Stomach smooth muscle (tissue), 2 donors: ENCODE measurements at regions not wholly inside any gene's neighbourhood (a gene's known extent, or its start where the extent isn't known, plus 50 kb on each side); places are given as distances from the start of the nearest gene placed in this dataset.

Experiments used
- H3K27ac ChIP-seq: one replicate; pipeline ENCODE4 v1.7.0; 2013; ENCODE audit warnings: mild to moderate bottlenecking, low read length, inconsistent platforms
- H3K27me3 ChIP-seq, 2 donors: one replicate each; pipeline ENCODE4 v1.7.0; 2013; ENCODE audit warnings: low read length in 2 of 2; ENCODE audit not compliant: insufficient read depth in 2 of 2, control insufficient read depth in 1 of 2
- H3K36me3 ChIP-seq, 2 donors: one replicate each; pipeline ENCODE4 v1.7.0; 2013; ENCODE audit warnings: low read length in 2 of 2; ENCODE audit not compliant: control insufficient read depth in 2 of 2, insufficient read depth in 2 of 2
- H3K4me1 ChIP-seq: one replicate; pipeline ENCODE4 v1.7.0; 2013; ENCODE audit warnings: low read length; ENCODE audit not compliant: control insufficient read depth, insufficient read depth
- H3K4me3 ChIP-seq, 2 donors: one replicate each; pipeline ENCODE4 v1.7.0; 2013; ENCODE audit warnings: low read length in 2 of 2
- H3K9ac ChIP-seq, 2 donors: one replicate each; pipeline ENCODE4 v1.7.0; 2013; ENCODE audit warnings: low read length in 2 of 2, mild to moderate bottlenecking in 1 of 2
- H3K9me3 ChIP-seq, 2 donors: one replicate each; pipeline ENCODE4 v1.7.0; 2013; ENCODE audit warnings: low read length in 2 of 2; ENCODE audit not compliant: control insufficient read depth in 2 of 2
- donor health status: healthy.
- donor health status: Pancreatic carcinoma.

DNA sequence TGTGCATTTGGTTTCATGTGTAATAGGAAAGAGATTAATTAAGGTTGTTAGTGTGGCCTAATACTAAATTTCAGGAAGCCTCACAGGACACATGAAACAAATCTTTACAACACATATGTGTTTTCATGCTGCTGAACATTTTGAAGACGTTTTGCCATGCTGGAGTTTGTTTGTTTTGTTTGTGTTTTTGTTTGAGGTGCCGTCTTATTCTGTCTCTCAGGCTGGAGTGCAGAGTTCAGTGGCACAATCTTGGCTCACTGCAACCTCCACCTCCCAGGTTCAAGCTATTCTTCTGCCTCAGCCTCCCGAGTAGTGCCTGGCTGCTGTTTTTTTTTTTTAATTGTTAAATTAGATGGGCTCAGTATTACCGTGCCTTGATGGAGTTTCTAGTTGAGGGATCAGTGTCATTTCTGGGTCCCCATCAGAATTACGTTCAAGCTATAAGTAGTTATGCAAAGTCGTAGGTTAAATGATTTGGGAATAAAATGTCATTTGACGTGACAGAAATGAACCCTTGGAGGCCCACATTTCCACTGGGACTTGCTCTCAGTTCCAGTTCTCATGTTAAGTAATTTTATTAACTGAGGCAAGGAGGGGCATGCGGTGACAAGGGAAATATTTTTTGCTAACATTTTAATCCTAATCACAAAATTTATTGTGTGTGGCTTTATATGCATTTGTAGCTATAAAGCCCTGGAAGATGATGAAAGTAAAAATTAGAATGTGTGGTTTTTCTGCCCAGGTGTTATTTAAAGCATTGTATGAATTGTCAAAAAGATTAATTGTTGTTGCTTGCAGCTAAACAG lies 196.9 kb downstream of the TM9SF2 start:
- H3K4me1 ChIP-seq = no peaks in the 10 kb centered on the region
- no peaks in the 10 kb centered on the region for H3K27me3 ChIP-seq
- no peaks in the 10 kb centered on the region for H3K9me3 ChIP-seq
- no peak overlapping the region for H3K9ac ChIP-seq
- no peak overlapping the region for H3K27ac ChIP-seq
- H3K36me3 ChIP-seq = no peaks in the 10 kb centered on the region
- no peak overlapping the region for H3K4me3 ChIP-seq

DNA sequence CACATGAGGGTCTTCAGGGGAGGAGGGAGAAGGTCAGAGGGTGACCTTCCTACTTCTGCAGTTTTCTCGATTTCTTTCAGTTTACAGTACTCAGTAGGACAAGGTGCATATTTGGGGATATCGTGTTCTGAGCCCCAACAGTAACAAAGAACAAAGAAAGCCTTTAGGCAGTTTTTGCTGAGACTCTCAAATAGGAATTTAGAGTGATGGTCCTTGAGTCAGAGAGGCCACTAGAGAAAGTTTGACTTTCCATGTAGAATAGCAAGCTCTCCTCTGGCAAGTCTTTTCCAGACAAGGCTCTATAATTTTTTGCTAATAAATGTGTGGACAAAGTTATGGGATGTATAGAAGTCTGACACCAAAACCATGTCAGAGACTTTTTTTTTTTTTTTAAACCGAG lies 194.6 kb downstream of the TM9SF2 start:
- Histone ChIP-seq H3K9ac (no peak overlapping the region), H3K4me3 (no peak overlapping the region), H3K9me3 (no peaks in the 10 kb centered on the region), H3K36me3 (no peaks in the 10 kb centered on the region), H3K4me1 (no peaks in the 10 kb centered on the region), H3K27ac (no peak overlapping the region), H3K27me3 (no peaks in the 10 kb centered on the region)

GRCh38 chr13:99693852-99694611 lies 192.8 kb downstream of the TM9SF2 start:
- H3K4me1 ChIP-seq = no peaks in the 10 kb centered on the region

GRCh38 chr13:99693351-99693750 lies 192.1 kb downstream of the TM9SF2 start:
- Histone ChIP-seq H3K27me3 (no peaks in the 10 kb centered on the region), H3K27ac (no peak overlapping the region), H3K9ac (no peak overlapping the region), H3K4me1 (no peaks in the 10 kb centered on the region), H3K4me3 (no peak overlapping the region), H3K36me3 (no peaks in the 10 kb centered on the region), H3K9me3 (no peaks in the 10 kb centered on the region)

More at GRCh38 chr13:99693852-99694611, 192.8 kb downstream of the TM9SF2 start:
- no peak overlapping the region for H3K9ac ChIP-seq
- no peak overlapping the region for H3K27ac ChIP-seq
- H3K9me3 ChIP-seq = no peaks in the 10 kb centered on the region
- no peaks in the 10 kb centered on the region for H3K36me3 ChIP-seq
- no peaks in the 10 kb centered on the region for H3K27me3 ChIP-seq
- H3K4me3 ChIP-seq = no peak overlapping the region

- Histone ChIP-seq H3K4me3 (no peak overlapping the region), H3K36me3 (no peaks in the 10 kb centered on the region), H3K27me3 (no peaks in the 10 kb centered on the region), H3K4me1 (no peaks in the 10 kb centered on the region), H3K9ac (no peak overlapping the region), H3K9me3 (no peaks in the 10 kb centered on the region), H3K27ac (no peak overlapping the region)
Observed at GRCh38 chr13:99692854-99693253, 191.6 kb downstream of the TM9SF2 start.

GRCh38 chr13:99691552-99691951 lies 190.3 kb downstream of the TM9SF2 start:
- Histone ChIP-seq H3K27ac (no peak overlapping the region), H3K4me3 (no peak overlapping the region), H3K36me3 (no peaks in the 10 kb centered on the region), H3K4me1 (no peaks in the 10 kb centered on the region), H3K9me3 (no peaks in the 10 kb centered on the region), H3K27me3 (no peaks in the 10 kb centered on the region), H3K9ac (no peak overlapping the region)

DNA sequence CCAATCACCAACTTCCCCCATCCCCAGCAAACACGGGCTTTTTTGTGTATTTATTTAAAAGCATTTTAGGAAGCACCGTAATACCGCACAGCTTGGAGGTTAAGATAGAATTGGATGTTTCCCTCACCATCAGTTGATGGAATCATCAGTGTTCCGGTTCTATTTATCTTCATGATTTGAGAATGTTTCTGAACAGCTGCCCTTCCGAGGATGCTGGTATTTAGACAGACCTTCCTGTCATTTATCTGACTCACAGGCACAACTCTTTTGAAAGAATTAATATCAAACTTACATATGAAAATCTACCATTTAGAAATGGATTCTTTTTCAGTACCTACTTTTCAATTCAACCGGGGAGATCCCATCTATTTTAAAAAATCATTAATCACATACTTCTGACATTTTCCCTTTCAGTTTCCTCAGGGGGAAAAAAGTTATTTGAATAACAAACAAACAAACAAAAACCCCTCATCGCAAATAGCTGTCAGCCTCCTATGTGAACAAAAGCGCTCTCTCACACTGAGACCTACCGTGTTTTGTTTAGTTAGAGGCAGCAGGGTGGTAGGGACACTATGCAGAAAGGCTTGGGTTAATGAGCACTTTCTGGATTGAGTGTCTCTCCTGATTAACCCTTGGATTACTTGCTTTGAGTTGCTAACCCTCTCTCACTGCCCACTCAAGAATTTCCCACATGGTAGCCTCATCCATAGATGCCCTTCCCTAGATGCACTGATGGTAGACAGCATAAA lies 189.3 kb downstream of the TM9SF2 start:
- Histone ChIP-seq H3K4me3 (no peak overlapping the region), H3K9me3 (no peaks in the 10 kb centered on the region), H3K9ac (no peak overlapping the region), H3K36me3 (no peaks in the 10 kb centered on the region), H3K4me1 (peaks cover 4% of the 10 kb centered on the region), H3K27me3 (no peaks in the 10 kb centered on the region), H3K27ac (no peak overlapping the region)

- Histone ChIP-seq H3K27me3 (no peaks in the 10 kb centered on the region), H3K9ac (no peak overlapping the region), H3K4me1 (peaks cover 4% of the 10 kb centered on the region), H3K36me3 (no peaks in the 10 kb centered on the region), H3K4me3 (no peak overlapping the region), H3K9me3 (no peaks in the 10 kb centered on the region), H3K27ac (no peak overlapping the region)
Observed at GRCh38 chr13:99689955-99690354, 188.7 kb downstream of the TM9SF2 start.

DNA sequence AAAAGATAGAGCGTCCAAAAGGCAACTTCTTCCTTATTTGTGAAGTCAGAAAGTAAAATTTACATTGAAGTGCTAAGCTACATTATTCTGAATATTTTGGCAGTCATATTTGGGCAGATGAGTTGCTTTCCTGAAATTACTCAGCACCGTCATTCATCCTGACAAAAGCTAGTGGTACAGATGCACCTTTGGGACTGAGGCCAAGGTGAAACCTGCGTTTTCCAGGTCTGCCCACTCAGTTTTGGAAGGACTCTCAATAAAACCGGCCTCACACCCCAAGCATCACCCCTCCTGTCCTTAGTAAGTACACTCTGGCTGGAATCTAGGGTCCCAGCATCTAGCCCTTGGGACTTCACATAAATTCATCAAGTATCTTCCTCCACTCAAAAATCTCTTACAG lies 187.5 kb downstream of the TM9SF2 start:
- H3K9me3 ChIP-seq = no peaks in the 10 kb centered on the region
- H3K27me3 ChIP-seq = no peaks in the 10 kb centered on the region
- peaks cover 4% of the 10 kb centered on the region for H3K4me1 ChIP-seq
- no peak overlapping the region for H3K9ac ChIP-seq
- no peak overlapping the region for H3K4me3 ChIP-seq
- no peaks in the 10 kb centered on the region for H3K36me3 ChIP-seq
- H3K27ac ChIP-seq = no peak overlapping the region

- Histone ChIP-seq H3K27me3 (no peaks in the 10 kb centered on the region), H3K36me3 (no peaks in the 10 kb centered on the region), H3K27ac (no peak overlapping the region), H3K9ac (no peak overlapping the region), H3K4me1 (peaks cover 4% of the 10 kb centered on the region), H3K9me3 (no peaks in the 10 kb centered on the region), H3K4me3 (no peak overlapping the region)
Observed at GRCh38 chr13:99687723-99688397, 186.6 kb downstream of the TM9SF2 start.
